ENCODE measurements at regions not wholly inside any gene's neighbourhood (a gene's known extent, or its start where the extent isn't known, plus 50 kb on each side); places are given as distances from the start of the nearest gene placed in this dataset.

DNA sequence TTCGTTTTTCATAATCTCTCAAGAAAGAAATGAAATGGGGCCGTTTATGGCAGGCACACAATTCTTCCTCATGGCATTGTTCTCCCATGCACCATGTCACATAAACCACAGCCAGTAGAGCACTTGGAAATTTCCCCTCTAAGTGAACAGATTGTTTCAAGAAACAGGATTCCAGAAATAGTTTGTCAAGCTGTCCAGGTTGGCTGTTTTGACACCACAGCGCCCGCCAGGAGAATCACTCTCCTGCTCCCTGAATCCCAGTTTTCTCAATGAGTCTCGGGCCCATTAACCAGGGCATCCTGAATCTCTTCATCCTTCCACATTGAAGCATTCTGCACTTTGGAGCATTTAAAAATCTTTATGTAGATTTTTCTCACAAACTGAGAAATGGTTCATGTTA is 172.2 kb upstream of the NEBL start:
- H3K4me3 ChIP-seq (ENCODE audit: low read length) = no peak overlapping the region
- DNase-seq (ENCODE audit: low read depth) = no peak
- TF ChIP-seq, protein P1, sequence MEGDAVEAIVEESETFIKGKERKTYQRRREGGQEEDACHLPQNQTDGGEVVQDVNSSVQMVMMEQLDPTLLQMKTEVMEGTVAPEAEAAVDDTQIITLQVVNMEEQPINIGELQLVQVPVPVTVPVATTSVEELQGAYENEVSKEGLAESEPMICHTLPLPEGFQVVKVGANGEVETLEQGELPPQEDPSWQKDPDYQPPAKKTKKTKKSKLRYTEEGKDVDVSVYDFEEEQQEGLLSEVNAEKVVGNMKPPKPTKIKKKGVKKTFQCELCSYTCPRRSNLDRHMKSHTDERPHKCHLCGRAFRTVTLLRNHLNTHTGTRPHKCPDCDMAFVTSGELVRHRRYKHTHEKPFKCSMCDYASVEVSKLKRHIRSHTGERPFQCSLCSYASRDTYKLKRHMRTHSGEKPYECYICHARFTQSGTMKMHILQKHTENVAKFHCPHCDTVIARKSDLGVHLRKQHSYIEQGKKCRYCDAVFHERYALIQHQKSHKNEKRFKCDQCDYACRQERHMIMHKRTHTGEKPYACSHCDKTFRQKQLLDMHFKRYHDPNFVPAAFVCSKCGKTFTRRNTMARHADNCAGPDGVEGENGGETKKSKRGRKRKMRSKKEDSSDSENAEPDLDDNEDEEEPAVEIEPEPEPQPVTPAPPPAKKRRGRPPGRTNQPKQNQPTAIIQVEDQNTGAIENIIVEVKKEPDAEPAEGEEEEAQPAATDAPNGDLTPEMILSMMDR (conservative IDR thresholded peaks at IDR 0.05; ENCODE audit: low read depth, low read length) = no peak

DNA sequence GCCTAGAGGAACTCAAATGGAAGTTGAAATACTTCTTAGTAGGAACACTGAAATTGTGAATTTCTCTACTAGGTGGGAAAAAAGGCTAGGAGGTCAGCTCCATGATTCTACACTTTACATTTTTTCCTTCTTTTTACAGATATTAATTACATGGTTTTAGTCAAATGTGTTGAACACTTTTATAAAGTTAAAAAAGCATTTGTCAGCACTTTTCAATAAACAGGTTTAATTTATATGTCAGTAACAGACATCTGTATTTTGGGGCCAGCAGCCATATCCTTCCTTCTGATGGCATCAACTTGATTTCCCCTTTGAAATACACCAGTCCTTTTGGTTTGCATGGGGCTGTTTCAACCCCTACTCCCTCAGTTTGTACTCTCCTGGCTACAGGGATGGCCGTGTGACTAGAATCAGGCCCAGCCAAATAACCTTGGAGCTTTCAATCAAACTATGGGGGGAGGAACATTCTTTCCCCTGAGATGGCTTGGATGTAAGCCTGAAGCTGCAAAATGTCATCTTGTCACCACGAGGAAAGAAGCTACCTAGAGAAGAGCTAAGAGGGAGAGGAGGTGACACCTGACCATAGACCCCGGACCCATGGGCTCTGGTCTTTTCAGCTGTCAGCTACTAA is 171.0 kb upstream of the NEBL start:
- H3K4me3 ChIP-seq (ENCODE audit: low read length) = no peak overlapping the region
- DNase-seq (ENCODE audit: low read depth) = no peak
- TF ChIP-seq, protein P1 (conservative IDR thresholded peaks at IDR 0.05; ENCODE audit: low read depth, low read length) = no peak

DNA sequence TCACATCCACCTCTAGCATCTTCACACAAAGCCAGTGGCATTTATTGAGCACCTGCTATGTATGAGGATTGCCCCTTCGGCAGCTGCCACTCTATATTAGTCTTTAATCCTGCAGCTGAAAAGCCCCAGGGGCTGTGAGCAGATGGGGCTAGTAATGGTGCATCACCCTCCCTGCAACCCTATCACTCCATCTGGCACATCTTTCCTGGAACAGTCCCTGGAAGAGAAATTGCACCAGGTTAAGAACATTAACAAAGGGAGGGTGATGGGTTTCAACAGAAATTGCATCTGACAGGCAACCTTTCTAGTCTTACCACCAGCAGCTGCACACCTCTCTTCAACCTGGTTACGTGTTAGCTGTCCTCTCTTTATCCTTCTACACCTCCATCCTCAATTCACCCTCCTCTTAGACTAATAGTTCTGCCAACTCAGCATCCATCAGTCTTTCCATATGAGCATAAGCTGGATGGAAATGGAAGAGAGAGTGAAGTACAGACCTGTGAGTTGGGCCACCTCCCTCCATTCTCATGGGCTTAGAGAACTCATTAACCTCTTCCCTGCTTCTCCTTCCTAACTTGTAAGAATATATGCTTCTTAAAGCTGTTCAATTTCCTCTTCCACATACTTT is 168.6 kb upstream of the NEBL start:
- no peak for DNase-seq (ENCODE audit: low read depth)
- TF ChIP-seq, protein P1 (conservative IDR thresholded peaks at IDR 0.05; ENCODE audit: low read depth, low read length) = no peak

DNA sequence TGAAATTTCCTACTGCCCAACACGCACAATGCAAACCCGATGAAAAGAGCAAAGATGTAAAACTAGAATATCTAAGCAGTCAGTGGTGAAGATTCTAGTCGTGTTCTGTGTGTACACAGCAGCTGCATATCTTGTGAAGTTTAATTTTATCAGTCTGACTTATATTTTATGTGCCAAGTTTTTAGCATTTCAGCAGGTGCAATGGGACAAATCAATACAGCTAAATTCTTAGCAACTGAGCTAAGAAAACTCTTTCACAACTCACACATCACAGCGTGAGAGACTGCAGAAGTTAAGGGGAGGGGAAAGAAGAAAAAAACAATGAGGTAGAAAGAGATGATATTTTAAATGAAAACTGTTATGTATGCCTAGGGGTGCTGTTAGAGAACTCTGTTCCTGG is 164.9 kb upstream of the NEBL start:
- H3K4me3 ChIP-seq (ENCODE audit: low read length) = no peak overlapping the region
- TF ChIP-seq, protein P1 (conservative IDR thresholded peaks at IDR 0.05; ENCODE audit: low read depth, low read length) = no peak
- DNase-seq (ENCODE audit: low read depth) = no peak

More for the DNA sequence above, 168.6 kb upstream of the NEBL start:
- H3K4me3 ChIP-seq (ENCODE audit: low read length) = no peak overlapping the region

DNA sequence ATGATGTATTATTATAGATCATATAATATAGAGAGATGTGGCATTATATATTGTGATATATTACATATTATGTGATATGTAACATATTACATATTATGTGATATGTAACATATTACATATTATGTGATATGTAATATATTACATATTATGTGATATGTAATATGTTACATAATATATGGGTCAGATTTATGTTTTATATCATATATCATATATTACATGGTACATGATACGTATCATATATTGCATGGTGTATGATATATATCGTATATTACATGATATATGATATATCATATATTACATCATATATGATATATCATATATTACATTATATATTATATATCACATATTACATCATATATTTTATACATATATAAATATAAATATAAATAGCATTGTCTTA is 164.1 kb upstream of the NEBL start:
- TF ChIP-seq, protein P1 (conservative IDR thresholded peaks at IDR 0.05; ENCODE audit: low read depth, low read length) = no peak
- no peak overlapping the region for H3K4me3 ChIP-seq (ENCODE audit: low read length)
- DNase-seq (ENCODE audit: low read depth) = no peak

DNA sequence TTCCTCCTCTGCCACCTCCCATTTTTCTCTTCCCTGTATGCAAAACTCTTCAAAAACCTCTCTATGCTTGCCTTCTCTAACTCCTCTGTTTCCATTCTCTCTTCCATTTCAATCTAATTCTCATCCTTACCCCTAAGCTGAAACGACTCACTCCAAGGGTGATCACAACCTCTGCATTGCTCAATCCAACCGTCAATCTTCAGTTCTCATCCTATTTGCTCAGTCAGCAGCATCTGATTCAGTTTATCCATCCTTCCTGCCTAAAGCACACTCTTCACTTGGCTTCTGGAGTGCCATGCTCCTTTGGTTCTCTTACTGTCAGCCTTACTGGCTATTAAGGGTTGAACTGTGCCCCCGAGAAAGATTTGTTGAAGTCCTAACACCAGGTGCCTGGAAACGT is 163.5 kb upstream of the NEBL start:
- no peak for DNase-seq (ENCODE audit: low read depth)
- TF ChIP-seq, protein P1 (conservative IDR thresholded peaks at IDR 0.05; ENCODE audit: low read depth, low read length) = no peak
- no peak overlapping the region for H3K4me3 ChIP-seq (ENCODE audit: low read length)

DNA sequence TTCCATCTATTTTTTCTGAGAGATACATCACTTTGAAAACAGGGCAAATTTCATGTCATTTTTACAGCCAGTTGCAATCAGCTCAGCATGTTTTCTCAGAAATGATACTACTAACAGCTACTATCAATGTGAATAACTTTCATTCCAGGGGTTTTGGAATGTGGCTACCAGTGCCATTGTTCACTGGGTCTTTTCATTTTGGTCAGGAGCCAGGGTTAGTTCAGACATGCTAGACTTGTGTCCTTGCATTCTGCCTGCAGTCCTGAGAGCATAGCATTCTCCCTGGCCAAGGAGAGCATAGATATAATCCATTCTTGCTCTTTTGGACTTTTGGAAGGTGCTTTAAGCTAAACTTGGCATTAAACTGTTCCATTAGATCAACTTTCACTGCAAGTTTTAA is 160.9 kb upstream of the NEBL start:
- no peak overlapping the region for H3K4me3 ChIP-seq (ENCODE audit: low read length)
- TF ChIP-seq, protein P1 (conservative IDR thresholded peaks at IDR 0.05; ENCODE audit: low read depth, low read length) = no peak
- no peak for DNase-seq (ENCODE audit: low read depth)

Measured in retinal pigment epithelial cell (primary cell).